SK-N-MC (cell line): ENCODE measurements at regions not wholly inside any gene's neighbourhood (a gene's known extent, or its start where the extent isn't known, plus 50 kb on each side); places are given as distances from the start of the nearest gene placed in this dataset.

Experiments used
- EZH2 ChIP-seq: fragments of 200-600 bp; sonication (generic); IDR thresholded peaks from one replicate; pipeline ENCODE4 v1.6.1; 2017; ENCODE audit warnings: antibody characterized with exemption
- FOXP2 ChIP-seq: optimal IDR thresholded peaks from 2 replicates; pipeline ENCODE3; 2011; ENCODE audit warnings: mild to moderate bottlenecking, moderate library complexity; ENCODE audit not compliant: insufficient read depth; ENCODE audit errors: extremely low read length, control extremely low read depth

DNA sequence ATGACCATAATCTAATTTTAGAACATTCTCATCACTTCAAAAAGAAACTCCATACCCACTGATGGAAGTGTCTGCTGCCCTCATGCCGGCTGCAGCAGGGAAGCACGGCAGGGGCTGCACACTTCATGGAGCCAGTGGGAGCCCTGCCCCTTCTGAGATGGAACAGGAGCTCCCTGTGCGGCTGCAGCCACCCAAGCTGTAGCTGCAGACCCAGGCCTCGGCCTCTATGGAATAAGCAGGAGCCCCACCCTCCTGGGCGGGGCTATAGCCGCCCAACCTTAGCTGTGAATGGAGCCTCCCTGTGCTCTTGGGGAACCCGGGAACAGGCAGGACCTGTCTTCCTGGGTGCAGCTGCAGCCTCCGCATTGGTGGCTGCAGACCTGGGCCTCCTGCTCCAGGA lies 128.5 kb downstream of the NUDT12 start:
- TF ChIP-seq EZH2: no peak
- TF ChIP-seq FOXP2: no peak
